ENCODE measurements at regions not wholly inside any gene's neighbourhood (a gene's known extent, or its start where the extent isn't known, plus 50 kb on each side); places are given as distances from the start of the nearest gene placed in this dataset.

DNA sequence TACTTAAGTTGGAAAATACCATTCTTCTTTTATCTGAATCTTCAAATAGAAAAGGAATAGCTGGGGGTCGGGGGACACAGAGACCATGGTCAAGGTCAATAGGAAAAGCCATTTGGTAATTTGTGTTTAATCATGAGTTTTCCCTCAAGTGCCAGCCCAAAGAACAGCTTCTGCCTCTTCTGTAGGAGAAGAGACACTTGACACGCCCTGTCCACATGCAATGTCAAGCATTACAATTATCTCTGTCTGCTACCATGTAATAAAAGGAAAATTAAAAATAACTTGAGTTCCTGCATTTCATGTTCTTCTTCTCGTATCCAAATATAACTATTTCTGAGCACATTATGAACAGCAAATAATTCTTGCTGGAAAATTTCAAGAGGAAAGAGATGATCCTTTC, 241.7 kb downstream of the IPMK start:
- Mint-ChIP-seq H3K36me3 (peaks cover 2% of the 10 kb centered on the region), H3K4me3 (no peak overlapping the region), H3K4me1 (peaks cover 8% of the 10 kb centered on the region), H3K27ac (no peak overlapping the region), H3K27me3 (ENCODE audit: low read depth) (no peaks in the 10 kb centered on the region), H3K9me3 (peaks cover 16% of the 10 kb centered on the region)
- DNase-seq (ENCODE audit: low spot score in 2 of 2, unreplicated experiment in 2 of 2): no peak
- TF ChIP-seq, protein P1, sequence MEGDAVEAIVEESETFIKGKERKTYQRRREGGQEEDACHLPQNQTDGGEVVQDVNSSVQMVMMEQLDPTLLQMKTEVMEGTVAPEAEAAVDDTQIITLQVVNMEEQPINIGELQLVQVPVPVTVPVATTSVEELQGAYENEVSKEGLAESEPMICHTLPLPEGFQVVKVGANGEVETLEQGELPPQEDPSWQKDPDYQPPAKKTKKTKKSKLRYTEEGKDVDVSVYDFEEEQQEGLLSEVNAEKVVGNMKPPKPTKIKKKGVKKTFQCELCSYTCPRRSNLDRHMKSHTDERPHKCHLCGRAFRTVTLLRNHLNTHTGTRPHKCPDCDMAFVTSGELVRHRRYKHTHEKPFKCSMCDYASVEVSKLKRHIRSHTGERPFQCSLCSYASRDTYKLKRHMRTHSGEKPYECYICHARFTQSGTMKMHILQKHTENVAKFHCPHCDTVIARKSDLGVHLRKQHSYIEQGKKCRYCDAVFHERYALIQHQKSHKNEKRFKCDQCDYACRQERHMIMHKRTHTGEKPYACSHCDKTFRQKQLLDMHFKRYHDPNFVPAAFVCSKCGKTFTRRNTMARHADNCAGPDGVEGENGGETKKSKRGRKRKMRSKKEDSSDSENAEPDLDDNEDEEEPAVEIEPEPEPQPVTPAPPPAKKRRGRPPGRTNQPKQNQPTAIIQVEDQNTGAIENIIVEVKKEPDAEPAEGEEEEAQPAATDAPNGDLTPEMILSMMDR (IDR thresholded peaks at IDR 0.05; ENCODE audit: unreplicated experiment): no peak

DNA sequence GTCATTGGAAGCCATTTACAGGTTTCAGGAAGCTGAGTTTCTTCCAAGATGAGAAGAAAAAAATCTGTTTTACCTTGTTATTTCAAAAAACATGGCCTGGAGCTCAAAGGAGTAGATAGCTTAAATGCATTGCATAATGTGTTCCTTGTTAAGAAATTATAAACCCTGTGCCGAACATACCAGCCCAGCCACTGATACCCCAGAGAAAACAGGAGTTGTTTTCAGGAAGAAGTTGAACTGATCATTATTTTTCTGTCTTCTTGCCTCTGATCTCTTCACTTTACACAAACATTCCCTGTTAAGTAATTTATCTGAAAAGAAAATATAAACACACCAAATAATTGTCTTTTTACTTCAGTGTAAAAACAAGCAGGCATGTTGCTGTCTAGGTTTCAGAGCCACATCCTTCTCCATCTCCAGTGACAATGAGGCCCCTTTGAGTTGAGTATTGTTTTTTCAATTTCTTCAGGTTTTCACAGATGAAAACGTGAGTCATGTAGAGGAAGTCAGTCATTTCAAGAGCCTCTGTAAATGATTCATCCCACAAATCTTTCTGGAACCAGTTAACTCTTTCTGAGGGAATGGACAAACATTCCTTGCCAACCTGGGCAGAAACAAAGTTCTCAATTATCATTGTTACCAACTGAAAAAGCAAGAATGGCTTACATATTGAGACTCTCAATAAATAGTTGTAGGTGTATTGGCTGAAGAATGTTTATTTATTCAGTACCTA, 244.2 kb downstream of the IPMK start:
- H3K9me3 Mint-ChIP-seq: peaks cover 25% of the 10 kb centered on the region
- H3K4me3 Mint-ChIP-seq: no peak overlapping the region
- peaks cover 8% of the 10 kb centered on the region for H3K4me1 Mint-ChIP-seq
- H3K27ac Mint-ChIP-seq: peak overlapping the region; percentile 28
- H3K27me3 Mint-ChIP-seq (ENCODE audit: low read depth): no peaks in the 10 kb centered on the region
- H3K36me3 Mint-ChIP-seq: peaks cover 2% of the 10 kb centered on the region
- TF ChIP-seq, protein P1 (IDR thresholded peaks at IDR 0.05; ENCODE audit: unreplicated experiment): no peak
- DNase-seq (ENCODE audit: low spot score in 2 of 2, unreplicated experiment in 2 of 2): no peak

DNA sequence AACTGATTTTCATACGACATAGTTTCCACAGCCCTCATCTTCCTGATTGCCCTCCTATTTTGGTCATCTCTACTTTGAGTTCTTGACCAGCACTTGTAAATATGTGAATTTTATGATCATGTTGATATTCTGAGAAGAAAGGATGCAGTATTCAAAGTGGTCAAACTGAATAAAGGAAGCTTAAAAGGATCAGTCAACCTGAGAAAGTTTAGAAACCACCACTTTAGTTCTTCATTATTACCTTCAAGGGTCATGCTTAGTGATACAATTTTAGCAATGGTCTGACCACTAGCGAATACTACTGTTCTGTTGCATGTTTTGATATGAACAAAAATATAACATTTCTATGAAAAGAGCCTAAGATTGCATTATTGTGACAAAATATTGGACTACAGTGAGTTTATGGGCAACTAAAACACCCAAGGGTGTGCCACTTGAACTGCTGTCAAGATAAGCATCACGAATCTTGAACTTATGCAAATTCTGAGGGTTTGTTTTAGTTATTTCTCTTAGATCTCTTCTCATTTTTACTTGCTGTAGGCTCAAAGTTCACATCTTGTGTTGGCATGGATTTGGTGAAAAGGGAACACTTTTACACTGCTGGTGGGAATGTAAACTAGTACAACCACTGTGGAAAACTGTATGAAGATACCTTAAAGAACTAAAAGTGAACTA, 247.7 kb downstream of the IPMK start:
- peaks cover 25% of the 10 kb centered on the region for H3K9me3 Mint-ChIP-seq

DNA sequence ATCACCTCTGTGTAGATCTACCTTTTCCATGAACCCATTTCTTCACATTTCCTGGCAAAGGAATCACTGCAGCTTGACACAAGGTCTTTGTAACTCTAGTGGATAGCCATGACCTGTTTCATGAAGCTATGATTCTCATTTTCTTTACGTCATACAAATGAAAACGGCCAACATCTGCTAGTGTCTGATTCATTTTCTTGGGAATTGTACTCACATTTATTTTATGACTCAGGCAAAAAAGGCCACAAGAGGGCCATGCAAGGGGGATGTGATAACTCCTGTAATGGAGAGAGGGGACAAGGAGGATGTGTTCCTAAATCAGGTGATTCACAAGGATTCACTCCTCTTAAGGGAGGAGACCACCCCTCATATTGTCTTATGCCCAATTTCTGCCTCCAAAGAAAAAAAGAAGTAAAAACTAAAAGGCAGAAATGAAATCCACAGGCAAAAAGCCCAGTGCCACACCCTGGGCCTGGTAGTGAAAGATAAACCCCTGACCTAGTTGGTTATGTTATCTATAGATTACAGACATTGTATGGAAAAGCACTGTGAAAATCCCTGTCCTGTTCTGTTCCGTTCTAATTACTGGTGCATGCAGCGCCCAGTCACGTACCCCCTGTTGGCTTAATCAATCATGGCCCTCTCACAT, 249.9 kb downstream of the IPMK start:
- TF ChIP-seq, protein P1 (IDR thresholded peaks at IDR 0.05; ENCODE audit: unreplicated experiment): no peak
- Mint-ChIP-seq H3K9me3 (peaks cover 24% of the 10 kb centered on the region), H3K27me3 (ENCODE audit: low read depth) (no peaks in the 10 kb centered on the region), H3K4me1 (no peaks in the 10 kb centered on the region), H3K36me3 (peaks cover 2% of the 10 kb centered on the region), H3K27ac (no peak overlapping the region), H3K4me3 (no peak overlapping the region)
- DNase-seq (ENCODE audit: low spot score in 2 of 2, unreplicated experiment in 2 of 2): no peak

More for the DNA sequence above, 247.7 kb downstream of the IPMK start:
- DNase-seq (ENCODE audit: low spot score in 2 of 2, unreplicated experiment in 2 of 2): no peak
- TF ChIP-seq, protein P1 (IDR thresholded peaks at IDR 0.05; ENCODE audit: unreplicated experiment): no peak
- peaks cover 2% of the 10 kb centered on the region for H3K36me3 Mint-ChIP-seq
- H3K4me3 Mint-ChIP-seq: no peak overlapping the region
- H3K27me3 Mint-ChIP-seq (ENCODE audit: low read depth): no peaks in the 10 kb centered on the region
- no peak overlapping the region for H3K27ac Mint-ChIP-seq
- H3K4me1 Mint-ChIP-seq: peaks cover 8% of the 10 kb centered on the region

DNA sequence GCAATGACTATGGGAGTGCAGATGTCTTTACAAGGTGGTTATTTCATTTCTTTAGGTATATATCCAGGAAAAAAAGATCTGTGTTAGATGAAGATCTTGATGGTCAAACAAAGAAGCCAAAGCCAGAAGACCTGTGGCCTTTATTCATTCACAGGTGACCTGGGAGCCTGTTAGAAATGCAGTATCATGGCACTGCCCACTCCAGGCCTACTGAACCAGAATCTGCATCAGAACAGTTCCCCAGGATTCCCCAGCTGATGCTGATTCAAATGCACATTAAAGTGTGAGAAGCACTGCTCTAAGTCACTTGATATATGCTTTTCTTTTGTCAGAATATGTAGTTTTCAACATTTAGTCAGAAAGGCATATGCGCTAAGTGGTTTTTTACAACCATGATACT, 251.1 kb downstream of the IPMK start:
- Mint-ChIP-seq H3K4me1 (no peaks in the 10 kb centered on the region), H3K9me3 (peaks cover 15% of the 10 kb centered on the region), H3K4me3 (no peak overlapping the region), H3K27ac (no peak overlapping the region), H3K36me3 (no peaks in the 10 kb centered on the region), H3K27me3 (ENCODE audit: low read depth) (peaks cover 2% of the 10 kb centered on the region)
- no peak for DNase-seq (ENCODE audit: low spot score in 2 of 2, unreplicated experiment in 2 of 2)
- TF ChIP-seq, protein P1 (IDR thresholded peaks at IDR 0.05; ENCODE audit: unreplicated experiment): no peak
